Keratinocyte (primary cell): ENCODE measurements at regions not wholly inside any gene's neighbourhood (a gene's known extent, or its start where the extent isn't known, plus 50 kb on each side); places are given as distances from the start of the nearest gene placed in this dataset.
"Not testable (repeated sequence)": the region's sequence is repeated elsewhere in the genome, so short reads cannot be mapped to it uniquely, and the experiment has no call there.

Source experiments
- DNase-seq: peaks from one replicate; pipeline ENCODE4 v3.0.0-alpha.2; 2011; ENCODE audit warnings: low read depth, missing footprints, low spot score
- FAIRE-seq: peaks from 2 replicates; lab custom pipeline; 2011; peaks lifted over from hg19 to GRCh38; lab: Jason Lieb, UNC
- H2AFZ ChIP-seq: 2 replicates; pipeline ENCODE4 v1.6.0; 2012; ENCODE audit warnings: low read length, control low read depth, inconsistent platforms; ENCODE audit not compliant: control insufficient read depth
- H3K27ac ChIP-seq: 2 replicates; pipeline ENCODE4 v1.5.1; 2011; ENCODE audit warnings: low read length; ENCODE audit not compliant: control insufficient read depth, insufficient read depth
- H3K27me3 ChIP-seq: 3 replicates; pipeline ENCODE4 v1.6.0; 2011; ENCODE audit warnings: low read length; ENCODE audit not compliant: control insufficient read depth, insufficient read depth; ENCODE audit errors: extremely low read depth
- H3K36me3 ChIP-seq, 2 experiments: 2 replicates in 1 of 2; 3 replicates in 1 of 2; pipeline ENCODE4 v1.5.1; 2011; ENCODE audit warnings: low read length in 2 of 2, mild to moderate bottlenecking in 1 of 2; ENCODE audit not compliant: control insufficient read depth in 2 of 2, insufficient read depth in 2 of 2; ENCODE audit errors: extremely low read depth in 1 of 2
- H3K4me1 ChIP-seq: 3 replicates; pipeline ENCODE4 v1.5.1; 2011; ENCODE audit warnings: low read length; ENCODE audit not compliant: control insufficient read depth, insufficient read depth; ENCODE audit errors: extremely low read depth
- H3K4me2 ChIP-seq: 3 replicates; pipeline ENCODE4 v1.6.0; 2011; ENCODE audit warnings: low read depth, low read length; ENCODE audit not compliant: control insufficient read depth, insufficient read depth; ENCODE audit errors: extremely low read depth
- H3K4me3 ChIP-seq, 3 experiments: fragments of 200-600 bp in 1 of 3; sonication (generic) in 1 of 3; 2 replicates in 2 of 3; 3 replicates in 1 of 3; pipeline ENCODE4 v1.5.1; 2011 to 2016; ENCODE audit warnings: low read length in 3 of 3, mild to moderate bottlenecking in 3 of 3, control low read depth in 2 of 3, inconsistent platforms in 1 of 3, low read depth in 1 of 3, mixed read lengths in 1 of 3, mixed run types in 1 of 3, moderate library complexity in 1 of 3; ENCODE audit not compliant: control insufficient read depth in 2 of 3, insufficient read depth in 2 of 3; ENCODE audit errors: extremely low read depth in 1 of 3
- H3K79me2 ChIP-seq: 2 replicates; pipeline ENCODE4 v1.6.0; 2012; ENCODE audit warnings: low read length; ENCODE audit not compliant: control insufficient read depth, insufficient read depth
- H3K9ac ChIP-seq: 3 replicates; pipeline ENCODE4 v1.6.0; 2011; ENCODE audit warnings: low read length; ENCODE audit not compliant: control insufficient read depth, insufficient read depth; ENCODE audit errors: extremely low read depth
- H3K9me1 ChIP-seq: 3 replicates; pipeline ENCODE4 v1.6.0; 2011; ENCODE audit warnings: low read length; ENCODE audit not compliant: control insufficient read depth, insufficient read depth; ENCODE audit errors: extremely low read depth
- H3K9me3 ChIP-seq: 2 replicates; pipeline ENCODE4 v1.5.1; 2012; ENCODE audit warnings: low read depth, low read length; ENCODE audit not compliant: control insufficient read depth
- H4K20me1 ChIP-seq: 3 replicates; pipeline ENCODE4 v1.6.0; 2011; ENCODE audit warnings: low read length; ENCODE audit not compliant: control insufficient read depth, insufficient read depth; ENCODE audit errors: extremely low read depth
- EZH2 ChIP-seq: IDR thresholded peaks from one replicate; pipeline ENCODE4 v1.6.1; 2012; ENCODE audit warnings: inconsistent platforms, mild to moderate bottlenecking, low read length, moderate library complexity
- dilution Hi-C: fragments of 300-500 bp; cut with MboI; formaldehyde crosslinking; loops from one replicate; pipeline ENCODE4 v1.7.0; 2020; ENCODE audit warnings: low sequenced_read_pairs; ENCODE audit not compliant: extremely low pct_ligation_motif_present
- TF ChIP-seq, protein P1 (sequence below), 3 experiments: IDR thresholded peaks in 1 of 3; conservative IDR thresholded peaks in 1 of 3; optimal IDR thresholded peaks in 1 of 3; 2 replicates in 2 of 3; 3 replicates in 1 of 3; pipeline versions ENCODE3 to v1.5.1; 2011; ENCODE audit warnings: low read length in 3 of 3, mild to moderate bottlenecking in 3 of 3, moderate library complexity in 2 of 3, control low read depth in 1 of 3, inconsistent platforms in 1 of 3; ENCODE audit not compliant: insufficient read depth in 2 of 3; ENCODE audit errors: extremely low read depth in 1 of 3

DNA sequence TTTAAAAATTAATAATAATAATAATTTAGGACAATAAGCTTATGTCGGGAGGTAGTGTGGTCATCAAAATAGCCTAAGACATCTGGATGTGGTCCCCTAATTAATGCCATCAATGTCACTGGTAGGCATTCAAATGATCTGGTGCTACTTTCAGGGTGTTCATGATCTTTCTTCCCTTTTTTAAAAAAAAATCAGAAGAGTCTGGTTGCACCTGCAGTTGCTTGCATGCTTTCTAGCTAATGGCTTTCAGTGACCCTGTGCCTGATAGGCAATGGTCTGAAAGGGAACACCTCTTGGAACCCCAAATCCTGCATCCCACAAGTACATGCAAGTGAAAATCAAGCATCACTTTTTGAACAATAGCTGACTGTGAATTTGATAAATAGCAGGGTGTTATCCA is 64.1 kb upstream of the KBTBD8 start:
- no peak overlapping the region for H3K4me3 ChIP-seq
- no peaks in the 10 kb centered on the region for H4K20me1 ChIP-seq
- no peaks in the 10 kb centered on the region for H3K27me3 ChIP-seq
- no peak overlapping the region for H3K4me2 ChIP-seq
- H3K9me3 ChIP-seq, result no peaks in the 10 kb centered on the region
- no peak for FAIRE-seq
- no peak for DNase-seq
- dilution Hi-C loops, result no loop called here
- no peaks in the 10 kb centered on the region for H3K36me3 ChIP-seq
- no peak overlapping the region for H3K27ac ChIP-seq
- no peak overlapping the region for H3K9ac ChIP-seq
- H3K9me1 ChIP-seq, result no peaks in the 10 kb centered on the region
- no peaks in the 10 kb centered on the region for H3K4me1 ChIP-seq
- TF ChIP-seq EZH2, result no peak
- TF ChIP-seq, protein P1, sequence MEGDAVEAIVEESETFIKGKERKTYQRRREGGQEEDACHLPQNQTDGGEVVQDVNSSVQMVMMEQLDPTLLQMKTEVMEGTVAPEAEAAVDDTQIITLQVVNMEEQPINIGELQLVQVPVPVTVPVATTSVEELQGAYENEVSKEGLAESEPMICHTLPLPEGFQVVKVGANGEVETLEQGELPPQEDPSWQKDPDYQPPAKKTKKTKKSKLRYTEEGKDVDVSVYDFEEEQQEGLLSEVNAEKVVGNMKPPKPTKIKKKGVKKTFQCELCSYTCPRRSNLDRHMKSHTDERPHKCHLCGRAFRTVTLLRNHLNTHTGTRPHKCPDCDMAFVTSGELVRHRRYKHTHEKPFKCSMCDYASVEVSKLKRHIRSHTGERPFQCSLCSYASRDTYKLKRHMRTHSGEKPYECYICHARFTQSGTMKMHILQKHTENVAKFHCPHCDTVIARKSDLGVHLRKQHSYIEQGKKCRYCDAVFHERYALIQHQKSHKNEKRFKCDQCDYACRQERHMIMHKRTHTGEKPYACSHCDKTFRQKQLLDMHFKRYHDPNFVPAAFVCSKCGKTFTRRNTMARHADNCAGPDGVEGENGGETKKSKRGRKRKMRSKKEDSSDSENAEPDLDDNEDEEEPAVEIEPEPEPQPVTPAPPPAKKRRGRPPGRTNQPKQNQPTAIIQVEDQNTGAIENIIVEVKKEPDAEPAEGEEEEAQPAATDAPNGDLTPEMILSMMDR (optimal IDR thresholded peaks at IDR 0.05 in 1 of 3, IDR thresholded peaks at IDR 0.05 in 1 of 3, conservative IDR thresholded peaks at IDR 0.05 in 1 of 3; ENCODE audit: extremely low read depth in 1 of 3, insufficient read depth in 2 of 3, low read length in 3 of 3), result no peak
- H3K79me2 ChIP-seq, result no peaks in the 10 kb centered on the region
- H2AFZ ChIP-seq, result no peak overlapping the region

DNA sequence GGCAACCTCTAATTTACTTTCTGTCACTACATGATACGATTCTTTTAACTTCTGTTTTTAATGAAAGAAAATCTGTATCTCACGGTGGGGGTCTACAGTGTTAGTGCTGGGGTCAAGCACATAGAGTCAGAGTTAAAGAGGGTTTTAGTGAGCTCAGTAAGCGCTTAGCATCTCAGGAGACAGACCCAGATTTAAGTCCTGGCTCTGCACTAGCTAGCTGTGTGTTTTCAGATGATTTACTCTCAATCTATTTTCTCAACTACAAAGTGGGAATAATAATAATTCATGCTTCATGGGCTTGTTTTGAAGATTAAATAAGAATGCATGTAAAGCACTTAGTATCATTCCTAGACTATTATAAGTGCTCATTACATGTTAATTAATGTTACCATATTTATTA is 63.4 kb upstream of the KBTBD8 start:
- no peaks in the 10 kb centered on the region for H3K36me3 ChIP-seq
- FAIRE-seq (no peak), DNase-seq (no peak)
- H3K27ac ChIP-seq, result no peak overlapping the region
- no peaks in the 10 kb centered on the region for H3K9me3 ChIP-seq
- no peak overlapping the region for H3K4me3 ChIP-seq
- H3K79me2 ChIP-seq, result no peaks in the 10 kb centered on the region
- TF ChIP-seq, protein P1 (optimal IDR thresholded peaks at IDR 0.05 in 1 of 3, IDR thresholded peaks at IDR 0.05 in 1 of 3, conservative IDR thresholded peaks at IDR 0.05 in 1 of 3; ENCODE audit: extremely low read depth in 1 of 3, insufficient read depth in 2 of 3, low read length in 3 of 3), result no peak
- no peak for TF ChIP-seq EZH2
- no peak overlapping the region for H2AFZ ChIP-seq
- H3K4me2 ChIP-seq, result no peak overlapping the region
- no peaks in the 10 kb centered on the region for H3K27me3 ChIP-seq
- no peak overlapping the region for H3K9ac ChIP-seq
- no peaks in the 10 kb centered on the region for H3K9me1 ChIP-seq
- dilution Hi-C loops, result no loop called here
- no peaks in the 10 kb centered on the region for H3K4me1 ChIP-seq
- H4K20me1 ChIP-seq, result no peaks in the 10 kb centered on the region

DNA sequence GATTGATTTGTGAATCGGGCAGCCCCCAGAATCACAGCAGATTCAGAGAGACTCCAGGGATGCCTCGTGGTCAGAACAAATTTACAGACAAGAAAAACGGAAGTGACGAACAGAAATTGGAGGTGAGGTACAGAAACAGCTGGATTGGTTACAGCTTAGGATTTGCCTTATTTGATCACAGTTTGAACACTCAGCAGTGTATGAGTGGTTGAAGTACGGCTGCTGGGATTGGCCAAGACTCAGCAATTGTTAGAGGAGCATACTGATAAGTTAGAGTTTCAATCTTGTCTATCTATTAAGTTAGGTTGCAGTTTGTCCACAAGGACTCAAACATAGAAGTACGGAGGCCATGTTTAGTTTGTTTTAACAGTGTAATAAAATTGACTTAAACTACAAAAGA is 61.1 kb upstream of the KBTBD8 start:
- H3K27me3 ChIP-seq, H3K4me2 ChIP-seq, H3K4me3 ChIP-seq, H3K4me1 ChIP-seq, dilution Hi-C loops, H4K20me1 ChIP-seq, H3K27ac ChIP-seq, FAIRE-seq, DNase-seq, H2AFZ ChIP-seq, H3K79me2 ChIP-seq, H3K9me1 ChIP-seq, H3K9ac ChIP-seq, H3K9me3 ChIP-seq, H3K36me3 ChIP-seq: not testable (repeated sequence)
